Osteoblast (primary cell): ENCODE measurements at regions not wholly inside any gene's neighbourhood (a gene's known extent, or its start where the extent isn't known, plus 50 kb on each side); places are given as distances from the start of the nearest gene placed in this dataset.

Experiments used
- DNase-seq: peaks from one replicate; pipeline ENCODE4 v3.0.0; 2011; ENCODE audit warnings: low spot score, mixed read lengths; ENCODE audit not compliant: insufficient read length; ENCODE audit errors: missing footprints
- H2AFZ ChIP-seq: 2 replicates; pipeline ENCODE4 v1.6.0; 2011; ENCODE audit warnings: mild to moderate bottlenecking, low read length
- H3K27ac ChIP-seq: 2 replicates; pipeline ENCODE4 v1.5.1; 2011; ENCODE audit warnings: mild to moderate bottlenecking, low read depth, low read length, moderate library complexity
- H3K27me3 ChIP-seq: 2 replicates; pipeline ENCODE4 v1.6.0; 2012; ENCODE audit warnings: mild to moderate bottlenecking, control low read depth, inconsistent platforms, low read length, moderate library complexity; ENCODE audit not compliant: insufficient read depth
- H3K36me3 ChIP-seq: 2 replicates; pipeline ENCODE4 v1.5.1; 2011; ENCODE audit warnings: mild to moderate bottlenecking, low read length, control low read depth, moderate library complexity; ENCODE audit not compliant: insufficient read depth
- H3K4me1 ChIP-seq: 2 replicates; pipeline ENCODE4 v1.5.1; 2011; ENCODE audit warnings: mild to moderate bottlenecking, low read length, control low read depth, moderate library complexity; ENCODE audit not compliant: insufficient read depth
- H3K4me2 ChIP-seq: 2 replicates; pipeline ENCODE4 v1.6.0; 2011; ENCODE audit warnings: mild to moderate bottlenecking, low read length; ENCODE audit not compliant: insufficient read depth
- H3K4me3 ChIP-seq: fragments of 200-600 bp; sonication (generic); 3 replicates; pipeline ENCODE4 v1.5.1; 2012; ENCODE audit warnings: mild to moderate bottlenecking, low read length, inconsistent platforms; ENCODE audit not compliant: insufficient read depth
- H3K79me2 ChIP-seq: 2 replicates; pipeline ENCODE4 v1.6.0; 2012; ENCODE audit warnings: mild to moderate bottlenecking, low read length, control low read depth, inconsistent platforms; ENCODE audit not compliant: insufficient read depth
- H3K9me3 ChIP-seq: 2 replicates; pipeline ENCODE4 v1.5.1; 2011; ENCODE audit warnings: low read depth, low read length, control low read depth
- H4K20me1 ChIP-seq: 2 replicates; pipeline ENCODE4 v1.6.0; 2012; ENCODE audit warnings: mild to moderate bottlenecking, low read length, control low read depth; ENCODE audit not compliant: insufficient read depth
- TF ChIP-seq, protein P1 (sequence below): IDR thresholded peaks from 2 replicates; pipeline ENCODE4 v1.5.1; 2011; ENCODE audit warnings: mild to moderate bottlenecking, low read depth, low read length, moderate library complexity; ENCODE audit errors: extremely low read depth

DNA sequence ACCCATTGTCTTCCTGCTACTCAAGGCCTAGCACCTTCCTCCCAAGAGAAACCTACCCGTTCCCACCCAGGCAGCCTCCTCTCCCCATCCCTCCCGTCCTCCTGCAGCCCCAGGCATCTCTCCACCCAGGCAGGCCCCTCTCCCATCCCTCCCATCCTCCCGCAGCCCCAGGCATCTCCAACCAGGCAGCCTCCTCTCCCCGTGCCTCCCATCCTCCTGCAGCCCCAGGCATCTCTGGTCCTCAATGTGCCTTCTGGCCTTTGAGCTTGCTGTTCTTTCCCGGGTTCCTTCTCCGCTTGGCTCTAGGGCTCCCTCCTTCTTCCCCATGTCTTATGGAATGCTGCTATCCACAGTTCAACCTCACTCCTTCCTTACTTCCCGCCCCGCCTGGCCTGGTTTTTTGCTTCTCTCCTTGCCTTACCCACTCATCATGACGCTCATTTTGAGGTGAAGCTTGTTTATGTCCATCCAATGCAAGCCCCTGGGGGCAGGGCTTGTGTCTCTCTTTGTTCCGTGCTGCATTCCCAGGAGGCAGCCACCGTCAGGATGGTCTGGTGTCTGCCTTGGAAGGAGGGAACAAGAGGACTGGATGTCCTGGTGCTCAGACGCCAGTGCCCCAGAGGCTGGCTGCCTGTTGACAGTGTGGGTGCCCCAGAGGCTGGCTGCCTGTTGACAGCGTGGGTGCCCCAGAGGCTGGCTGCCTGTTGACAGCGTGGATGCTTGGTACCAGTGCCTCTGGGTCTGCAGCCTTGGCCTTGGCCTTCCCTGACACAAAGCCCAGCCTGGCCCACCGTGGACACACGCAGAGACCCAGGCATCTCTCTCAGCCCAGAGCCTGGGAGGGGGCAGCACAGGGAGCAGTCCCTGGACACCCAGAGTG, 815.7 kb downstream of the BRD1 start:
- no peaks in the 10 kb centered on the region for H3K36me3 ChIP-seq
- H3K4me2 ChIP-seq, result no peak overlapping the region
- H3K9me3 ChIP-seq, result no peaks in the 10 kb centered on the region
- no peaks in the 10 kb centered on the region for H4K20me1 ChIP-seq
- H3K79me2 ChIP-seq, result no peaks in the 10 kb centered on the region
- H3K4me3 ChIP-seq, result no peak overlapping the region
- no peak overlapping the region for H2AFZ ChIP-seq
- DNase-seq, result peak; percentile 27
- H3K27me3 ChIP-seq, result no peaks in the 10 kb centered on the region
- no peaks in the 10 kb centered on the region for H3K4me1 ChIP-seq
- no peak overlapping the region for H3K27ac ChIP-seq
- TF ChIP-seq, protein P1, sequence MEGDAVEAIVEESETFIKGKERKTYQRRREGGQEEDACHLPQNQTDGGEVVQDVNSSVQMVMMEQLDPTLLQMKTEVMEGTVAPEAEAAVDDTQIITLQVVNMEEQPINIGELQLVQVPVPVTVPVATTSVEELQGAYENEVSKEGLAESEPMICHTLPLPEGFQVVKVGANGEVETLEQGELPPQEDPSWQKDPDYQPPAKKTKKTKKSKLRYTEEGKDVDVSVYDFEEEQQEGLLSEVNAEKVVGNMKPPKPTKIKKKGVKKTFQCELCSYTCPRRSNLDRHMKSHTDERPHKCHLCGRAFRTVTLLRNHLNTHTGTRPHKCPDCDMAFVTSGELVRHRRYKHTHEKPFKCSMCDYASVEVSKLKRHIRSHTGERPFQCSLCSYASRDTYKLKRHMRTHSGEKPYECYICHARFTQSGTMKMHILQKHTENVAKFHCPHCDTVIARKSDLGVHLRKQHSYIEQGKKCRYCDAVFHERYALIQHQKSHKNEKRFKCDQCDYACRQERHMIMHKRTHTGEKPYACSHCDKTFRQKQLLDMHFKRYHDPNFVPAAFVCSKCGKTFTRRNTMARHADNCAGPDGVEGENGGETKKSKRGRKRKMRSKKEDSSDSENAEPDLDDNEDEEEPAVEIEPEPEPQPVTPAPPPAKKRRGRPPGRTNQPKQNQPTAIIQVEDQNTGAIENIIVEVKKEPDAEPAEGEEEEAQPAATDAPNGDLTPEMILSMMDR, result no peak

DNA sequence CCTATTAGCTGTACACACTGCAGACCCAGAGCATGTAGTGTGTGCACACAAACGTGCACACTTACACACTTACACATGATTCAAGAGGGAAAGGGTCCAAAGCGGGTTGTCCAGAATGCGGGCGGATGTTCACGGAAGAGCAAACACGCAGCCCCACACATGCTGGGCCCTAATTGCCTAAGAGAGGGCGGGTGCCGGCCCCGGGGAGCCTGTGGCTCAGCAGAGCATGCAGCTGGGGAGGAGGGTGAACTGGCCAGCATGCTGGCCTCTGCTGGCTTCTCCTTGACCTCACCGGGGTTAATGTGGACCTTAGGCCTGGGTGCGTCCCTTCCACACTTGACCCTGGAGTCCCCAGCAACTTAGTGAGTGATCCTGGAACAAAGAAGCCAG, 816.3 kb downstream of the BRD1 start:
- Histone ChIP-seq H3K4me3 (no peak overlapping the region), H2AFZ (no peak overlapping the region), H3K4me1 (no peaks in the 10 kb centered on the region)

DNA sequence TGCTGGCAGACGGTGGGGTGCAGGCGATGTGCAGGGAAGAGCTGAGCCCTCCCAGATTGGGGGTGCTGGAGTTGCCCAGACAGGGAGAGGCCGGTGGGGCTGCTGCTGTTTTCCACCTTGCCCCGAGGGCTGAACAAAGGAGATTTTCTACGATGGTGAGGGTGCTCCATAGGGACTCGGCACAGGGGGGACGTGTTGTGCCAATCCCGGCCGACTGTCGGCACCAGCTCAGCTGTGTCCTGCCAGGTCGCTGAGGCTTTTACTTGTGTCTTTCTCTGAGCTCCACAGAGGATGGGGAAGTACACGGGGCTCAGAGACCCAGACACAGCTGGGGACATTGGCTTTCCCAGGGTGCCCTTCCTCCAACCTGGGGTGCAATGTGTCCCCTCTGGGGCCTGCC, 816.8 kb downstream of the BRD1 start:
- DNase-seq, result peak; percentile 29
- Histone ChIP-seq H3K27ac (no peak overlapping the region), H3K79me2 (no peaks in the 10 kb centered on the region), H3K4me1 (no peaks in the 10 kb centered on the region), H2AFZ (no peak overlapping the region), H4K20me1 (no peaks in the 10 kb centered on the region), H3K27me3 (no peaks in the 10 kb centered on the region), H3K4me2 (no peak overlapping the region), H3K9me3 (no peaks in the 10 kb centered on the region), H3K36me3 (no peaks in the 10 kb centered on the region), H3K4me3 (no peak overlapping the region)
- TF ChIP-seq, protein P1, result no peak

More for the DNA sequence above, 816.3 kb downstream of the BRD1 start:
- Histone ChIP-seq H3K36me3 (no peaks in the 10 kb centered on the region), H3K79me2 (no peaks in the 10 kb centered on the region), H4K20me1 (no peaks in the 10 kb centered on the region), H3K4me2 (no peak overlapping the region), H3K9me3 (no peaks in the 10 kb centered on the region), H3K27me3 (no peaks in the 10 kb centered on the region), H3K27ac (no peak overlapping the region)
- TF ChIP-seq, protein P1, result no peak
- DNase-seq, result peak; percentile 41

DNA sequence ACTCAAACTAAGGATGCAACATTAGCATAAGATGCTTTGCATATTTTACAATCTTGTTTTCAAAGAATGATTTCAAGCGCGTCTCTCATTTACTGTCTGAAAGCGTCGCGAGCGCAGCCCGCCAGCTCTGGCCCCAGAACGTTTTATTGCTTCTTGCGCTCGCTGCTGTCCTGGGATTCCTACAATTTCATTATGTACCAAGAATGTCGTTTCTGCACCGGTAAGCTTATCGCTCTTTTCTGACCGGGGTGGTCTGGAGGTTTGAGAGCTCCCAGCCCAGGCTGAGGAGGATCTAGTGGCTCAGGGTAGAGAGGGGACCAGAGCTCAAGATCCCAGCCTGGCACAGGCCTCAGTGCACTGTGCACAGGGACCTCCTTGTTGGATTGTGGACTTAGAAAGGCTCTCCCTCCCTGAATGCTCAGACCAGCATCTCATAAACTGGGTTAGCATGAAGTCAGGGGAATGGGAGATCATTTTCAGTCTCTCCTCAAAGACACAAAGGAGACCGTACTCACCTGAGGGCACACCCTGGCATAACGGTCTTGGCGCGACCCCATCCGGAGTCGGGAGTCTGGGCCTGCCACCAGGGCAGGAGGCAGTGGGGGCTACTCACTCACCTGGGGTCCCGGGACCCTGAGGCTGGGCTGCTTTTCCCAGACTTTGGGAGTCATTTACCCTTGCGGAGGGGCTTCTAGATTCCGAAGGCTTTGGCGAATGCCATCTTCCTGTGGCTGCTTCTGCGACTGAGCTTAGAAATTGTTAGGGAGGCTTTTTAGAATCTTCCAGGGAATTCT, 817.4 kb downstream of the BRD1 start:
- peaks cover 3% of the 10 kb centered on the region for H3K9me3 ChIP-seq

More for the DNA sequence above, 817.4 kb downstream of the BRD1 start:
- Histone ChIP-seq H3K79me2 (no peaks in the 10 kb centered on the region), H3K4me1 (no peaks in the 10 kb centered on the region), H3K36me3 (no peaks in the 10 kb centered on the region), H4K20me1 (no peaks in the 10 kb centered on the region), H3K4me2 (no peak overlapping the region), H3K27me3 (no peaks in the 10 kb centered on the region), H3K27ac (no peak overlapping the region), H2AFZ (no peak overlapping the region), H3K4me3 (no peak overlapping the region)
- peak; percentile 30 for DNase-seq
- TF ChIP-seq, protein P1, result no peak
